HEK293 (cell line): ENCODE measurements at regions not wholly inside any gene's neighbourhood (a gene's known extent, or its start where the extent isn't known, plus 50 kb on each side); places are given as distances from the start of the nearest gene placed in this dataset.

Experiments
- CTCF ChIA-PET: fragments of 350-600 bp; formaldehyde crosslinking; extraction: SDS; loops from one replicate; lab custom pipeline; 2021; ENCODE audit warnings: antibody characterized with exemption; lab: Yijun Ruan, JAX
- POLR2A ChIA-PET: fragments of 300-600 bp; formaldehyde crosslinking; extraction: SDS; loops from one replicate; lab custom pipeline; 2020; ENCODE audit warnings: antibody characterized with exemption, inconsistent platforms; lab: Yijun Ruan, JAX
- H3K27ac ChIP-seq: fragments of 200-500 bp; sonication (Bioruptor generic); 2 replicates; pipeline ENCODE4 v1.5.1; 2014; ENCODE audit warnings: low read depth, low read length, control low read depth, inconsistent platforms; ENCODE audit errors: extremely low read depth
- H3K36me3 ChIP-seq, 2 experiments: fragments of 200-500 bp in 1 of 2; sonication (Bioruptor generic) in 1 of 2; 1 replicate in 1 of 2; 2 replicates in 1 of 2; pipeline ENCODE4 v1.5.1; 2014 to 2017; ENCODE audit warnings: inconsistent platforms in 2 of 2, low read length in 2 of 2; ENCODE audit not compliant: control insufficient read depth in 2 of 2, insufficient read depth in 1 of 2
- H3K4me1 ChIP-seq: fragments of 200-500 bp; sonication (Bioruptor generic); 2 replicates; pipeline ENCODE4 v1.5.1; 2014; ENCODE audit warnings: mild to moderate bottlenecking, low read length, inconsistent platforms; ENCODE audit not compliant: control insufficient read depth, insufficient read depth
- H3K4me3 ChIP-seq: 2 replicates; pipeline ENCODE4 v1.5.1; 2011; ENCODE audit warnings: low read depth, mild to moderate bottlenecking, control low read depth, low read length, moderate library complexity
- H3K9me3 ChIP-seq: fragments of 200-500 bp; sonication (Bioruptor generic); 2 replicates; pipeline ENCODE4 v1.5.1; 2014; ENCODE audit warnings: low read depth, low read length, inconsistent platforms; ENCODE audit not compliant: control insufficient read depth, insufficient read depth
- AEBP2 ChIP-seq: fragments of 450-650 bp; formaldehyde crosslinking; IDR thresholded peaks from 2 replicates; pipeline ENCODE4 v1.5.1; 2016; ENCODE audit warnings: missing biosample characterization, missing genetic modification characterization, borderline replicate concordance
- GLIS1 ChIP-seq: fragments of 450-650 bp; formaldehyde crosslinking; IDR thresholded peaks from 2 replicates; pipeline ENCODE4 v1.5.1; 2016; ENCODE audit warnings: missing biosample characterization, missing genetic modification characterization
- SETDB1 ChIP-seq: IDR thresholded peaks from one replicate; pipeline ENCODE4 v1.6.1; 2017; ENCODE audit warnings: mild to moderate bottlenecking, low read length, moderate library complexity, mixed read lengths; ENCODE audit not compliant: insufficient read length
- ZBTB48 ChIP-seq: fragments of 450-650 bp; formaldehyde crosslinking; IDR thresholded peaks from 2 replicates; pipeline ENCODE4 v1.5.1; 2016; ENCODE audit warnings: missing biosample characterization, missing genetic modification characterization
- ZIC2 ChIP-seq: fragments of 450-650 bp; formaldehyde crosslinking; IDR thresholded peaks from 2 replicates; pipeline ENCODE4 v1.5.1; 2016; ENCODE audit warnings: missing biosample characterization, missing genetic modification characterization
- ZNF10 ChIP-seq: fragments of 450-650 bp; formaldehyde crosslinking; IDR thresholded peaks from 2 replicates; pipeline ENCODE4 v1.5.1; 2017; ENCODE audit warnings: missing biosample characterization, missing genetic modification characterization
- ZNF112 ChIP-seq: fragments of 450-650 bp; formaldehyde crosslinking; IDR thresholded peaks from 2 replicates; pipeline ENCODE4 v1.5.0; 2017; ENCODE audit warnings: missing biosample characterization, missing genetic modification characterization
- ZNF138 ChIP-seq: fragments of 450-650 bp; formaldehyde crosslinking; IDR thresholded peaks from 2 replicates; pipeline ENCODE4 v1.5.1; 2016; ENCODE audit warnings: missing biosample characterization, missing genetic modification characterization, borderline replicate concordance
- ZNF146 ChIP-seq: fragments of 450-650 bp; formaldehyde crosslinking; IDR thresholded peaks from 2 replicates; pipeline ENCODE4 v1.5.1; 2016; ENCODE audit warnings: missing biosample characterization, missing genetic modification characterization
- ZNF324 ChIP-seq: fragments of 450-650 bp; formaldehyde crosslinking; IDR thresholded peaks from 2 replicates; pipeline ENCODE4 v1.5.1; 2016; ENCODE audit warnings: missing biosample characterization, missing genetic modification characterization
- ZNF398 ChIP-seq: fragments of 450-650 bp; formaldehyde crosslinking; IDR thresholded peaks from 2 replicates; pipeline ENCODE4 v1.5.1; 2017; ENCODE audit warnings: missing biosample characterization, missing genetic modification characterization
- ZNF548 ChIP-seq: fragments of 450-650 bp; formaldehyde crosslinking; IDR thresholded peaks from 2 replicates; pipeline ENCODE4 v1.5.1; 2016; ENCODE audit warnings: missing biosample characterization, missing genetic modification characterization
- ZNF692 ChIP-seq: fragments of 450-650 bp; formaldehyde crosslinking; IDR thresholded peaks from 2 replicates; pipeline ENCODE4 v1.5.1; 2016; ENCODE audit warnings: missing biosample characterization, missing genetic modification characterization
- ZNF701 ChIP-seq: fragments of 450-650 bp; formaldehyde crosslinking; IDR thresholded peaks from 2 replicates; pipeline ENCODE4 v1.5.1; 2016; ENCODE audit warnings: missing biosample characterization, missing genetic modification characterization
- ZNF747 ChIP-seq: fragments of 450-650 bp; formaldehyde crosslinking; IDR thresholded peaks from 2 replicates; pipeline ENCODE4 v1.5.1; 2016; ENCODE audit warnings: missing biosample characterization, missing genetic modification characterization
- ZSCAN30 ChIP-seq: fragments of 450-650 bp; IDR thresholded peaks from 2 replicates; pipeline ENCODE4 v1.5.1; 2018; ENCODE audit warnings: missing biosample characterization, mild to moderate bottlenecking, missing genetic modification characterization, moderate library complexity
- ZSCAN5A ChIP-seq: fragments of 450-650 bp; formaldehyde crosslinking; IDR thresholded peaks from 2 replicates; pipeline ENCODE4 v1.5.1; 2016; ENCODE audit warnings: missing biosample characterization, missing genetic modification characterization

GRCh38 chr4:3818371-3818770, 52.2 kb downstream of the ADRA2C start:
- Histone ChIP-seq H3K4me3 (no peak overlapping the region), H3K27ac (no peak overlapping the region), H3K36me3 (no peaks in the 10 kb centered on the region), H3K9me3 (no peaks in the 10 kb centered on the region), H3K4me1 (no peaks in the 10 kb centered on the region)
- POLR2A ChIA-PET: no interaction called here
- CTCF ChIA-PET: no interaction called here
- TF ChIP-seq ZIC2 (tag by site-specific recombination) (peak; percentile 43), ZNF548 (tag by site-specific recombination) (no peak)

- Histone ChIP-seq H3K4me1 (no peaks in the 10 kb centered on the region), H3K9me3 (no peaks in the 10 kb centered on the region), H3K36me3 (no peaks in the 10 kb centered on the region), H3K27ac (no peak overlapping the region), H3K4me3 (no peak overlapping the region)
- ChIA-PET POLR2A (no interaction called here), CTCF (no interaction called here)
- no peak for TF ChIP-seq ZNF747 (tag by site-specific recombination)
- TF ChIP-seq ZNF701 (tag by site-specific recombination): no peak
- no peak for TF ChIP-seq ZNF138 (tag by site-specific recombination)
- TF ChIP-seq ZNF692 (tag by site-specific recombination): no peak
- TF ChIP-seq ZNF146 (tag by site-specific recombination): no peak
- TF ChIP-seq ZSCAN5A (tag by site-specific recombination): no peak
- no peak for TF ChIP-seq ZBTB48 (tag by site-specific recombination)
- no peak for TF ChIP-seq SETDB1
- TF ChIP-seq ZNF112 (tag by site-specific recombination): no peak
Measured at GRCh38 chr4:3819210-3819919, 53.2 kb downstream of the ADRA2C start.

GRCh38 chr4:3820016-3820805, 54.0 kb downstream of the ADRA2C start:
- Histone ChIP-seq H3K4me1 (no peaks in the 10 kb centered on the region), H3K4me3 (no peak overlapping the region), H3K27ac (no peak overlapping the region), H3K9me3 (no peaks in the 10 kb centered on the region), H3K36me3 (no peaks in the 10 kb centered on the region)
- CTCF ChIA-PET: no interaction called here
- TF ChIP-seq ZNF398 (no peak), ZNF324 (tag by site-specific recombination) (no peak), ZSCAN30 (no peak), ZNF692 (tag by site-specific recombination) (no peak), AEBP2 (tag by site-specific recombination) (no peak), ZNF10 (no peak), GLIS1 (tag by site-specific recombination) (peak; percentile 51)
- POLR2A ChIA-PET: no interaction called here
